RWPE2 (cell line): ENCODE measurements at regions not wholly inside any gene's neighbourhood (a gene's known extent, or its start where the extent isn't known, plus 50 kb on each side); places are given as distances from the start of the nearest gene placed in this dataset.

ENCODE experiments used
- ATAC-seq: fragments of 200-7000 bp; cut with Tn5 transposase; 3 replicates; pipeline ENCODE4 v1.9.1; 2021; ENCODE audit warnings: low read depth
- DNase-seq: peaks from one replicate; pipeline ENCODE4 v3.0.0-alpha.2; 2020; ENCODE audit warnings: low spot score
- H3K27ac ChIP-seq: fragments of 450-650 bp; 2 replicates; pipeline ENCODE4 v1.5.1; 2017; ENCODE audit warnings: mild to moderate bottlenecking; ENCODE audit not compliant: poor library complexity, severe bottlenecking
- H3K27me3 ChIP-seq: fragments of 250-450 bp; sonication (Bioruptor Pico); 2 replicates; pipeline ENCODE4 v1.5.1; 2021; ENCODE audit warnings: mild to moderate bottlenecking, moderate library complexity; ENCODE audit not compliant: insufficient read depth, poor library complexity, severe bottlenecking
- H3K36me3 ChIP-seq: fragments of 250-450 bp; sonication (Bioruptor Pico); 2 replicates; pipeline ENCODE4 v1.5.1; 2020; ENCODE audit warnings: low read depth, mild to moderate bottlenecking, moderate library complexity
- H3K4me1 ChIP-seq: fragments of 250-450 bp; sonication (Bioruptor Pico); 2 replicates; pipeline ENCODE4 v1.5.1; 2021; ENCODE audit warnings: mild to moderate bottlenecking, moderate library complexity; ENCODE audit not compliant: insufficient read depth, poor library complexity, severe bottlenecking
- H3K4me3 ChIP-seq: fragments of 250-450 bp; sonication (Bioruptor Pico); 2 replicates; pipeline ENCODE4 v1.5.1; 2021; ENCODE audit warnings: mild to moderate bottlenecking, moderate library complexity; ENCODE audit not compliant: severe bottlenecking
- H3K9me3 ChIP-seq: fragments of 250-450 bp; sonication (Bioruptor Pico); 2 replicates; pipeline ENCODE4 v1.5.1; 2021; ENCODE audit warnings: mild to moderate bottlenecking, moderate library complexity; ENCODE audit not compliant: severe bottlenecking
- TF ChIP-seq, protein P1 (sequence below): fragments of 450-650 bp; IDR thresholded peaks from one replicate; pipeline ENCODE4 v1.5.1; 2017; ENCODE audit warnings: mild to moderate bottlenecking, moderate library complexity; ENCODE audit not compliant: poor library complexity, severe bottlenecking

DNA sequence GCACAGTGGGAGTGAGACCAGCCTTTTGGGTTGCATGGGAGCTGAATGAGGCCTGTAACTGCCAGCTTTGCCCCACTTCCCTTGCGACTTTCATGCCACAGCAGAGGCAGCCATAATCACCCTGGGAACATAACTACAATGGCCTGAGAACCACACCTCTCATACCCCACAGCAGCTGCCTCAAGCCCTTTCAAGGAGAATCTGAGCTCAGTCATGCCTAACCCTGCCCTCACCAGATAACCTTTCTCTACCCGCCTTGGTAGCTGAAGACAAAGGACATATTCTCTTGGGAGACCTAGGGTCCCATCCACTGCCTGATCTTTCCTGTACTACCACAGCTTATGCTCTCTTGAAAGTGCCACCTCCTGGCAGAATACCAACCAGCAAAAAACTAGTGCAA is 599.9 kb upstream of the IGFBP7 start:
- no peaks in the 10 kb centered on the region for H3K9me3 ChIP-seq
- no peak overlapping the region for H3K27ac ChIP-seq
- H3K4me3 ChIP-seq = no peak overlapping the region
- DNase-seq (no peak), ATAC-seq (no peak)
- no peaks in the 10 kb centered on the region for H3K36me3 ChIP-seq
- H3K27me3 ChIP-seq = peaks cover 6% of the 10 kb centered on the region
- TF ChIP-seq, protein P1, sequence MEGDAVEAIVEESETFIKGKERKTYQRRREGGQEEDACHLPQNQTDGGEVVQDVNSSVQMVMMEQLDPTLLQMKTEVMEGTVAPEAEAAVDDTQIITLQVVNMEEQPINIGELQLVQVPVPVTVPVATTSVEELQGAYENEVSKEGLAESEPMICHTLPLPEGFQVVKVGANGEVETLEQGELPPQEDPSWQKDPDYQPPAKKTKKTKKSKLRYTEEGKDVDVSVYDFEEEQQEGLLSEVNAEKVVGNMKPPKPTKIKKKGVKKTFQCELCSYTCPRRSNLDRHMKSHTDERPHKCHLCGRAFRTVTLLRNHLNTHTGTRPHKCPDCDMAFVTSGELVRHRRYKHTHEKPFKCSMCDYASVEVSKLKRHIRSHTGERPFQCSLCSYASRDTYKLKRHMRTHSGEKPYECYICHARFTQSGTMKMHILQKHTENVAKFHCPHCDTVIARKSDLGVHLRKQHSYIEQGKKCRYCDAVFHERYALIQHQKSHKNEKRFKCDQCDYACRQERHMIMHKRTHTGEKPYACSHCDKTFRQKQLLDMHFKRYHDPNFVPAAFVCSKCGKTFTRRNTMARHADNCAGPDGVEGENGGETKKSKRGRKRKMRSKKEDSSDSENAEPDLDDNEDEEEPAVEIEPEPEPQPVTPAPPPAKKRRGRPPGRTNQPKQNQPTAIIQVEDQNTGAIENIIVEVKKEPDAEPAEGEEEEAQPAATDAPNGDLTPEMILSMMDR = no peak
- no peaks in the 10 kb centered on the region for H3K4me1 ChIP-seq

DNA sequence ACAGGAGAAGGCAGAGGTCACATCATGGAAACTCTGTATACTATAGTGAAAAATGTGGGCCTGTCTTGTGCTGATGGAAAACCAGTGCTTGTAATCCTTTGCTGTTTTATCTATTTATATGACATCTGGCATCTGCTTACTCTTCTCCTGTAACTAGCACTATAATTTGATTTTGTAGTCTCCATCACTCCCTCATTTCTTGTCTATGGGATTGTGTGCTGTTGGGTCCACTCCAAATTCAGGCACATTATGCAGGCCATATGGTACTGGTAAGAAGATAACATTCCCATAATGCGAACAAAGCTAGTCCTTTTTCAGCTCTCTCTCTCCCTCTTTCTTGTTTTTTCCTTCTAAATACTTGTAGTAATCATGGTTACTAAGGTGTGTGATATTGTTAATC is 581.2 kb upstream of the IGFBP7 start:
- H3K4me1 ChIP-seq = no peaks in the 10 kb centered on the region
- no peak overlapping the region for H3K4me3 ChIP-seq
- no peaks in the 10 kb centered on the region for H3K36me3 ChIP-seq
- no peaks in the 10 kb centered on the region for H3K9me3 ChIP-seq
- ATAC-seq = no peak
- no peaks in the 10 kb centered on the region for H3K27me3 ChIP-seq
- no peak for DNase-seq
- no peak overlapping the region for H3K27ac ChIP-seq
- TF ChIP-seq, protein P1 = no peak

DNA sequence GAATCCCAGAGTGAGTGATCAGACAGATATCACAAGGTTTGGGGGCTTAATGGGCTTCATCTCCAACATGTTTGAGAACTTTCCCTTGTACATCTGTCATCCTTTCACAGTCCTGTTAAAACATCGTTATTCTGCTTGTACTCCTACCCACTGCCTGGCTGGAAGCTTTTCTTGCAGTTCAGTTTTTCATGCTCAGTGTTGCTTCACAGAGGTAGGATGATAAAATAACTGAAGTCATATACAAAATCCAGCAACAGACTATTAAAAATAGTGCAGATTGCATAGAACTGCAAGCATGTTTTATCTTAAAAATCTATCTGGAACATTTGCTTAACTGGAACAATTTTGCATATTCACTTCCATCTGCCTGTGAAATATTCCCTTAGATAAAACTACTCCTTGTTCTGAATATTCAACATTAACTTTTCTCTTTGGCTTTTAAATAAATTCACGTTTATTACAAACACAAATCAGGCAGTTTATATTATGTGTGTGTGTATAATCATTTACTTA is 579.6 kb upstream of the IGFBP7 start:
- Histone ChIP-seq H3K4me1 (no peaks in the 10 kb centered on the region), H3K36me3 (no peaks in the 10 kb centered on the region), H3K27me3 (no peaks in the 10 kb centered on the region), H3K9me3 (no peaks in the 10 kb centered on the region), H3K27ac (no peak overlapping the region), H3K4me3 (no peak overlapping the region)
- ATAC-seq (no peak), DNase-seq (no peak)
- TF ChIP-seq, protein P1 = no peak

DNA sequence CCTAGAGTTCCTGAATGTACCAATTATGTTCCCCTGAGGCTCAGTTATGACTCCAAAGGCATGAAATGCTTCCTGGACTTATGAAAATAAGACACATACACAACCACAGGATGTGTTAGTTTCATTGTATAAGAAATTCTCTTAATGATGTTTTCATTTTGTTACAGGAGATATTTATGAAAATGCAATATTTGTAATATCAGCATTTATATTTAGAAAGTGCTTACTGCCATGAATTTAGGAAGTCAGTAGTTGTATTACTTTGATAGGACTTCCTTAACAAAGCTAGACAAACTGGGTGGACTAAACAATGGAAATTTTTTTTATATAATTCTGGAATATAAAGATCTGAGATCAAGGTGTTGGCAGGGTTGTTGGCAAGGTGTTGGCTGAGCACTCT is 572.1 kb upstream of the IGFBP7 start:
- ATAC-seq (no peak), DNase-seq (no peak)
- no peaks in the 10 kb centered on the region for H3K4me1 ChIP-seq
- H3K27me3 ChIP-seq = no peaks in the 10 kb centered on the region
- H3K9me3 ChIP-seq = no peaks in the 10 kb centered on the region
- H3K36me3 ChIP-seq = no peaks in the 10 kb centered on the region
- TF ChIP-seq, protein P1 = no peak
- no peak overlapping the region for H3K4me3 ChIP-seq
- H3K27ac ChIP-seq = no peak overlapping the region

DNA sequence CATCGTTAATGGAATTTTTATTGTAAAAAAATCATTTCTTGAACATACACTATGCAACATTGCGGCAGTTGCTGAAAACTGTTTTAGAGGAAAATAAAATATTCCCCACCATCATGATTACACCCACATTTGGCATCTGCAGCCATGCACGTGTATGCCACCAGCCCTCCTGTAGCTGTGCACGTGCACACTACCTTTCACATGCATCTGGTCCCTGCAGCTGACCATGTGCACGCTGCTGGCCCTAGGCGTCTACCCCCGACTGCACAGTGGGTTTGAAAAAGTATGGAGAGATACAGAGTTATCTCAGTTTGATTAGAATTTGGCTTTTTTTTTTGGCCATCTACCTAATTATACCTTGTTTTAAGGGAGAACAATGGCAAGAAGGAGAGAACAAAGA is 569.8 kb upstream of the IGFBP7 start:
- Histone ChIP-seq H3K9me3 (no peaks in the 10 kb centered on the region), H3K27ac (no peak overlapping the region), H3K4me1 (no peaks in the 10 kb centered on the region), H3K4me3 (no peak overlapping the region), H3K27me3 (no peaks in the 10 kb centered on the region), H3K36me3 (no peaks in the 10 kb centered on the region)
- ATAC-seq (no peak), DNase-seq (no peak)
- TF ChIP-seq, protein P1 = no peak
